ENCODE measurements at regions not wholly inside any gene's neighbourhood (a gene's known extent, or its start where the extent isn't known, plus 50 kb on each side); places are given as distances from the start of the nearest gene placed in this dataset.

- no peak for ATAC-seq
These were observed 729.4 kb downstream of the METTL15 start for GRCh38 chr11:28837599-28837998.

GRCh38 chr11:28836285-28837081 is 728.3 kb downstream of the METTL15 start:
- TF ChIP-seq TCF4 (CRISPR knock-in tag; IDR thresholded peaks at IDR 0.05; ENCODE audit: borderline replicate concordance) (no peak), ZNF8 (CRISPR knock-in tag; IDR thresholded peaks at IDR 0.05) (no peak), TOX (CRISPR knock-in tag; IDR thresholded peaks at IDR 0.05; ENCODE audit: borderline replicate concordance) (peak; percentile 78; the same call in 1 of the 2 replicates), ISL1 (CRISPR knock-in tag; IDR thresholded peaks at IDR 0.05) (peak; percentile 76), ARNTL (CRISPR knock-in tag; IDR thresholded peaks at IDR 0.05; ENCODE audit: borderline replicate concordance, low read depth) (no peak), CSRNP3 (CRISPR knock-in tag; IDR thresholded peaks at IDR 0.05) (no peak), ZC3H10 (CRISPR knock-in tag; IDR thresholded peaks at IDR 0.05) (0 out of 2 replicates have a peak, but pooled peaks have one; percentile 12), SNAI2 (CRISPR knock-in tag; IDR thresholded peaks at IDR 0.05) (no peak), ZNF70 (CRISPR knock-in tag; IDR thresholded peaks at IDR 0.05) (no peak), RARB (CRISPR knock-in tag; IDR thresholded peaks at IDR 0.05) (no peak), ESRRG (CRISPR knock-in tag; IDR thresholded peaks at IDR 0.05) (no peak), TSHZ2 (CRISPR knock-in tag; IDR thresholded peaks at IDR 0.05) (no peak), BACH2 (CRISPR knock-in tag; IDR thresholded peaks at IDR 0.05; ENCODE audit: borderline replicate concordance) (no peak), OSR1 (CRISPR knock-in tag; IDR thresholded peaks at IDR 0.05) (no peak), PATZ1 (CRISPR knock-in tag; IDR thresholded peaks at IDR 0.05; ENCODE audit: borderline replicate concordance) (no peak)
- ATAC-seq, result peak; percentile 82

More at GRCh38 chr11:28837599-28837998, 729.4 kb downstream of the METTL15 start:
- TF ChIP-seq OSR1 (CRISPR knock-in tag; IDR thresholded peaks at IDR 0.05), result no peak
- 0 out of 2 replicates have a peak, but pooled peaks have one; percentile 31 for TF ChIP-seq CSDC2 (CRISPR knock-in tag; IDR thresholded peaks at IDR 0.05)
- no peak for TF ChIP-seq ZNF8 (CRISPR knock-in tag; IDR thresholded peaks at IDR 0.05)
- TF ChIP-seq RARB (CRISPR knock-in tag; IDR thresholded peaks at IDR 0.05), result no peak

GRCh38 chr11:28835790-28836189 is 727.6 kb downstream of the METTL15 start:
- ATAC-seq, result no peak

More at GRCh38 chr11:28835790-28836189, 727.6 kb downstream of the METTL15 start:
- TF ChIP-seq TCF4 (CRISPR knock-in tag; IDR thresholded peaks at IDR 0.05; ENCODE audit: borderline replicate concordance), result no peak
- TF ChIP-seq BACH2 (CRISPR knock-in tag; IDR thresholded peaks at IDR 0.05; ENCODE audit: borderline replicate concordance), result no peak
- TF ChIP-seq TSHZ2 (CRISPR knock-in tag; IDR thresholded peaks at IDR 0.05), result no peak
- TF ChIP-seq TOX (CRISPR knock-in tag; IDR thresholded peaks at IDR 0.05; ENCODE audit: borderline replicate concordance), result no peak
- no peak for TF ChIP-seq ZNF565 (CRISPR knock-in tag; conservative IDR thresholded peaks at IDR 0.05; ENCODE audit: low read depth)
- TF ChIP-seq ZFP3 (CRISPR knock-in tag; IDR thresholded peaks at IDR 0.05), result no peak
- TF ChIP-seq ZC3H10 (CRISPR knock-in tag; IDR thresholded peaks at IDR 0.05), result no peak
- no peak for TF ChIP-seq ARNTL (CRISPR knock-in tag; IDR thresholded peaks at IDR 0.05; ENCODE audit: borderline replicate concordance, low read depth)
- no peak for TF ChIP-seq CREB5 (CRISPR knock-in tag; IDR thresholded peaks at IDR 0.05; ENCODE audit: low read depth)
- no peak for TF ChIP-seq ESRRG (CRISPR knock-in tag; IDR thresholded peaks at IDR 0.05)
- no peak for TF ChIP-seq OSR1 (CRISPR knock-in tag; IDR thresholded peaks at IDR 0.05)
- TF ChIP-seq CSDC2 (CRISPR knock-in tag; IDR thresholded peaks at IDR 0.05), result no peak
- no peak for TF ChIP-seq CSRNP3 (CRISPR knock-in tag; IDR thresholded peaks at IDR 0.05)
- no peak for TF ChIP-seq ZFP30 (CRISPR knock-in tag; IDR thresholded peaks at IDR 0.05)
